Colonic mucosa (tissue), 4 donors: ENCODE measurements at regions not wholly inside any gene's neighbourhood (a gene's known extent, or its start where the extent isn't known, plus 50 kb on each side); places are given as distances from the start of the nearest gene placed in this dataset.
A peak's percentile ranks its signal among the peaks of the same experiment; 100 is the strongest.

Experiments
- DNase-seq: peaks from one replicate; pipeline ENCODE4 v3.0.0-alpha.2; 2020
- H3K27ac ChIP-seq: fragments of 200-600 bp; one replicate; pipeline ENCODE4 v1.8.0; 2021
- H3K27me3 ChIP-seq: fragments of 200-600 bp; one replicate; pipeline ENCODE4 v1.8.0; 2021
- H3K36me3 ChIP-seq: fragments of 200-600 bp; one replicate; pipeline ENCODE4 v1.8.0; 2021
- H3K4me1 ChIP-seq: fragments of 200-600 bp; one replicate; pipeline ENCODE4 v1.8.0; 2021; ENCODE audit warnings: mild to moderate bottlenecking
- H3K4me3 ChIP-seq: fragments of 200-600 bp; one replicate; pipeline ENCODE4 v1.8.0; 2021
- H3K9ac ChIP-seq, 2 donors: one replicate each; pipeline ENCODE4 v1.7.0; 2013; ENCODE audit warnings: control low read depth in 2 of 2, low read depth in 2 of 2, low read length in 2 of 2
- H3K9me3 ChIP-seq: fragments of 200-600 bp; one replicate; pipeline ENCODE4 v1.8.0; 2021
- intact Hi-C: fragments of 100-400 bp; cut with DNase I; formaldehyde crosslinking; loops from one replicate; pipeline ENCODE4 v1.14.1; 2022
- TF ChIP-seq, protein P1 (sequence below): fragments of 200-600 bp; IDR thresholded peaks from one replicate; pipeline ENCODE4 v1.8.0; 2022; ENCODE audit warnings: antibody characterized with exemption, mild to moderate bottlenecking
- donor health status: healthy.
- donor health status: DM: no; HTN: no; CAD: no.
- donor health status: DM: no; HTN: no; CAD: no.

DNA sequence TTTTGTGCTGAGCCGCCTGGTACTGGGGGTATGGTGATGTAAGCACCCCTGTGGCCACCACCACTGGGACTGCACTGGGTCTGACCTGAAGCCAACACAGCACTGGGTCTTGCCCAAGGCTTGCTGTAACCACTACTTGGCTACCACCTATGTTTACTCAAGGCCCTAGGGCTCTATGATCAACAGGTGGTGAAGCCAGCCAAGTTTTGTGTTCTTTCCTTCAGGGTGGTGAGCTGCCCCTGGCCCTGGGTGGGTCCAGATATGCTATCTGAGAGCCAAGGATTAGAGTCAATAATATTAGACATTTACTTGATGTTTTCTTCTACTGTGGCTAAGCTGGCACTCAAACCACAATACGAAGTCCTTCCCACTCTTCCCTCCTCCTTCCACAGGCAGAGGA is 55.1 kb upstream of the PAGE4 start:
- Histone ChIP-seq H3K27me3 (no peaks in the 10 kb centered on the region), H3K4me1 (no peaks in the 10 kb centered on the region), H3K27ac (no peak overlapping the region), H3K36me3 (no peaks in the 10 kb centered on the region), H3K4me3 (no peak overlapping the region), H3K9ac (no peak overlapping the region), H3K9me3 (no peaks in the 10 kb centered on the region)
- TF ChIP-seq, protein P1, sequence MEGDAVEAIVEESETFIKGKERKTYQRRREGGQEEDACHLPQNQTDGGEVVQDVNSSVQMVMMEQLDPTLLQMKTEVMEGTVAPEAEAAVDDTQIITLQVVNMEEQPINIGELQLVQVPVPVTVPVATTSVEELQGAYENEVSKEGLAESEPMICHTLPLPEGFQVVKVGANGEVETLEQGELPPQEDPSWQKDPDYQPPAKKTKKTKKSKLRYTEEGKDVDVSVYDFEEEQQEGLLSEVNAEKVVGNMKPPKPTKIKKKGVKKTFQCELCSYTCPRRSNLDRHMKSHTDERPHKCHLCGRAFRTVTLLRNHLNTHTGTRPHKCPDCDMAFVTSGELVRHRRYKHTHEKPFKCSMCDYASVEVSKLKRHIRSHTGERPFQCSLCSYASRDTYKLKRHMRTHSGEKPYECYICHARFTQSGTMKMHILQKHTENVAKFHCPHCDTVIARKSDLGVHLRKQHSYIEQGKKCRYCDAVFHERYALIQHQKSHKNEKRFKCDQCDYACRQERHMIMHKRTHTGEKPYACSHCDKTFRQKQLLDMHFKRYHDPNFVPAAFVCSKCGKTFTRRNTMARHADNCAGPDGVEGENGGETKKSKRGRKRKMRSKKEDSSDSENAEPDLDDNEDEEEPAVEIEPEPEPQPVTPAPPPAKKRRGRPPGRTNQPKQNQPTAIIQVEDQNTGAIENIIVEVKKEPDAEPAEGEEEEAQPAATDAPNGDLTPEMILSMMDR = no peak
- intact Hi-C loops = no loop called here
- no peak for DNase-seq

- no peak for DNase-seq
- H3K4me1 ChIP-seq = no peaks in the 10 kb centered on the region
- TF ChIP-seq, protein P1 = no peak
- intact Hi-C loops = no loop called here
- H3K27me3 ChIP-seq = no peaks in the 10 kb centered on the region
- no peaks in the 10 kb centered on the region for H3K9me3 ChIP-seq
- H3K36me3 ChIP-seq = no peaks in the 10 kb centered on the region
- no peak overlapping the region for H3K9ac ChIP-seq
- no peak overlapping the region for H3K4me3 ChIP-seq
- H3K27ac ChIP-seq = no peak overlapping the region
Measured at GRCh38 chrX:49767236-49767635, 61.9 kb upstream of the PAGE4 start.

DNA sequence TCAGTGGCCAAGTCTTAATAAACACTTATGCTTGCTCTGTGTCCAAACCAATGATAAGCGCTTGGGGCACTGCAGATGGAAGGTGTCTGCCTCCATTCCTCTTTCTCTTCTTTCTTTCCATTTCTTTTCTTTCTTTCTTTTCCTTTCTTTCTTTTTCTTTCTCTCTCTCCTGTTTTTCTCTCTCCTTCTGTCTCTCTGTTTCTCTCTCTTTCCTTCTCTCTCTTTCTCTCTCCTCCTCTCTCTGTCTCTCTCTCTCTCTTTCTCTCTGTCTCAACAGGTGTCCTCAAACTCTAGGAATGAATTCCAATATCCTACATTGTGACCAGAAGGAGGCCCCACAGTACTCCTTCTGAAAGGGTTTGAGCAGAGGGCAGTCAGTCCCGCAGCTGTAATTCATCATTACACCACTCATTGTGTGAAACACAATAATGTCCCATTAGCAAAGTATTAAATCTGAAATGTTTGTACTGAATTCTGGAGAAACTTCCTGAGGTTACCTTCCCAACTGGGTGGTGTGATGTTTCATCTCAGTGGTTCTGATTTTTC is 66.5 kb upstream of the PAGE1 start:
- Histone ChIP-seq H3K9me3 (no peaks in the 10 kb centered on the region), H3K4me1 (no peaks in the 10 kb centered on the region), H3K27ac (no peak overlapping the region), H3K27me3 (peaks cover 4% of the 10 kb centered on the region), H3K36me3 (no peaks in the 10 kb centered on the region), H3K9ac (no peak overlapping the region), H3K4me3 (no peak overlapping the region)
- DNase-seq = no peak
- intact Hi-C loops = no loop called here
- TF ChIP-seq, protein P1 = no peak

- Histone ChIP-seq H3K27me3 (peaks cover 4% of the 10 kb centered on the region), H3K9ac (no peak overlapping the region), H3K27ac (no peak overlapping the region), H3K4me1 (no peaks in the 10 kb centered on the region), H3K9me3 (no peaks in the 10 kb centered on the region), H3K4me3 (no peak overlapping the region), H3K36me3 (no peaks in the 10 kb centered on the region)
- intact Hi-C loops = no loop called here
- no peak for DNase-seq
- TF ChIP-seq, protein P1 = peak; percentile 46
Measured at GRCh38 chrX:49761481-49761880, 65.7 kb upstream of the PAGE1 start.

DNA sequence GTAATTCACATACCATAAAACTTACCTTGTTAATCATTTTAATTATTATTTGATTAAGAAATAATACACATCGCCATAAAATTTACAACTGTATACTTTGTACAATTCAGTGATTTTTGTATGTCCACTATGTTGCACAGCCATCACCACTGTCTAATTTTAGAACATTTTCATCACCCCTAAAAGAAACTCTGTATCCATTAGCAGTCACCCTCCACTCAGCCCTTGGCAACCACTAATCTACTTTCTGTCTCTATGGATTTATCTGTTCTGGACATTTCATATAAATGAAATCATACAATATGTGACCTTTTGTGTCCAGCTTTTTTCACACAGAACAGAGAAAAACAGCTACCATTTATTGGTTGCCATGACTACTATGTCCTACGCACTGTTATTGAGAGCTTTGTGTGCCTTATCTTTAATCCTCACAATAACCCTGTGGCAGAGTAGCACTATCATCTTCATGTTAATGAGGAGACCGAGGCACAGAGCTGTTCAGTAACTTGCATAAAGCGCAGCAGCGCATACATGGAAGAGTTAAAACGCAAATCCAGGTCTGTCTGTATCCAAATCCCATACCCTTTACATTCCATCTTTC is 64.6 kb upstream of the PAGE1 start:
- Histone ChIP-seq H3K4me3 (no peak overlapping the region), H3K27ac (no peak overlapping the region), H3K9me3 (no peaks in the 10 kb centered on the region), H3K27me3 (peaks cover 4% of the 10 kb centered on the region), H3K4me1 (no peaks in the 10 kb centered on the region), H3K36me3 (no peaks in the 10 kb centered on the region), H3K9ac (no peak overlapping the region)
- TF ChIP-seq, protein P1 = no peak
- DNase-seq = no peak
- intact Hi-C loops = no loop called here
